ENCODE measurements at regions not wholly inside any gene's neighbourhood (a gene's known extent, or its start where the extent isn't known, plus 50 kb on each side); places are given as distances from the start of the nearest gene placed in this dataset.

DNA sequence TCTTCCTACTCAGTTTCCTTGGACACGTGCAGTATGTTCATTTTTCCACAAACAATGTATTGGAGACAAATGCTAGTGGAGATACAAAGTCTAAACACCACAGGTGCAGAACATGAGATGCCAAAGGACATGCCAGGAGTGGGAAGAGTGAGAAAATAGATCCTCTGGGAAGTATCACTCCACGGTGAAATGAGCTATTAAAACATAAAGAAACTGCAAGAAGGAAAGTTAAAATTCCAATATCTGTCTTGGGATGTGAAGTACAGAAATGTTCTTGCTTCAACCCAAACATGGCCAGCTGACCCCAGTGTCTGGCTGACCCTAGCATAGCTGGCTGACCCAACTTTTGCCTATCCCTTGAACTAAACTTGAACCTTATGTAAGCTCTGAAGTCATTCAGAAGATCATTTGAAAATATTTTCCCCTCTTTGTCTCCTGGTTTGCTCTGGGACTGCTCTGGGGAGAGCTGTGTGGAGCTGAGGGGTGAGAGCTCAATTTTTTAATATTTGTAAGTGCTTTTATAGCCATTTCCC lies 59.5 kb downstream of the FZD1 start:
- Histone ChIP-seq H3K4me3 (no peak overlapping the region), H3K27ac (no peak overlapping the region), H3K9ac (ENCODE audit: insufficient read length) (no peak overlapping the region), H3K36me3 (ENCODE audit: insufficient read depth, low read length) (no peaks in the 10 kb centered on the region), H3K9me3 (ENCODE audit: low read depth, low read length) (no peaks in the 10 kb centered on the region)
- no peak for DNase-seq (ENCODE audit: low read depth, low spot score)
- TF ChIP-seq FOXP2 (optimal IDR thresholded peaks at IDR 0.05; ENCODE audit: control extremely low read depth, extremely low read length, insufficient read depth) = no peak
- TF ChIP-seq POLR2AphosphoS5 (IDR thresholded peaks at IDR 0.05; ENCODE audit: borderline replicate concordance, low read depth, low read length) = no peak
- no peak for TF ChIP-seq EZH2 (IDR thresholded peaks at IDR 0.05)

DNA sequence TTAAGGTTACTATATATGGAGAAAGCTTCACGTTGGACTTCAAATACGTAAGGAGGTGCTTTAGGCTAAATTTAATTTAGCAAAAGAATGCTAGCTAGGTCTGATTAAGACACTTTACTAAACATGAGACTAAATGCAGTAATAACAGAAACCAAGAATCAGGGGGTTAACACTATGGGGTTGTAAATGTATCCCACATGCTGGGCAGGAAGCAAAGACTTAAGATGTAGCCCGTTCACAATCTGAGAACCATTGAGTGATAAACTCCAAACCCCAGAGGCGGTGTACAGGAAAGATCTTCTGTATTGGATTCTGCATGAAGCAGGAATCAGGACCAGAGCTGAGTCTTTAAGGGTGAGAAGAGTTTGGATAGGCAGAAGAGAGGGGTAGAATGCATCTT lies 60.4 kb downstream of the FZD1 start:
- Histone ChIP-seq H3K9me3 (ENCODE audit: low read depth, low read length) (no peaks in the 10 kb centered on the region), H3K4me3 (peak overlapping the region; percentile 38), H3K9ac (ENCODE audit: insufficient read length) (no peak overlapping the region), H3K27ac (no peak overlapping the region), H3K36me3 (ENCODE audit: insufficient read depth, low read length) (no peaks in the 10 kb centered on the region)
- TF ChIP-seq FOXP2 (optimal IDR thresholded peaks at IDR 0.05; ENCODE audit: control extremely low read depth, extremely low read length, insufficient read depth) = no peak
- TF ChIP-seq POLR2AphosphoS5 (IDR thresholded peaks at IDR 0.05; ENCODE audit: borderline replicate concordance, low read depth, low read length) = peak; percentile 24; the same call in 1 of the 2 replicates
- TF ChIP-seq EZH2 (IDR thresholded peaks at IDR 0.05) = no peak
- DNase-seq (ENCODE audit: low read depth, low spot score) = peak; percentile 72

DNA sequence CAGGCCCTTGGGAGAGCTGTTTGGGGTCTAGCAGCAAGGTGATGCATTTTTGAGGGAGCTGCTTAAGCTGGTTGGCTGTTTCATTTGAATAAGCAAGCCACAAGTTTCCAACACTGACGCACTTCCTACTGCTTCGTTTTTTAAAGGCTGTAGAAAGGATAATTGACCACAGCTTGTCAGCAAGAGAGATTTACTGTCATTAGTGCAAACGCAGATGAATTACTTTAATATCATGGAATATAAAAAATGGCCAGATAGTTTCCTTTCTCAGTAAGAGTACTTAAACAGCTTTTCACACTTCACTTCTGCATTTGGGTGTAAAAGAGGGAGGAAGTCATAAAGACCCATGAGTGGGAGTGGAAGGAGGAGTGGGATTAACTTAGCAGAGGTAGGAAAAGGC lies 61.5 kb downstream of the FZD1 start:
- Histone ChIP-seq H3K9me3 (ENCODE audit: low read depth, low read length) (no peaks in the 10 kb centered on the region), H3K9ac (ENCODE audit: insufficient read length) (no peak overlapping the region), H3K27ac (no peak overlapping the region), H3K36me3 (ENCODE audit: insufficient read depth, low read length) (no peaks in the 10 kb centered on the region), H3K4me3 (peak overlapping the region; percentile 38)
- DNase-seq (ENCODE audit: low read depth, low spot score) = peak; percentile 94
- TF ChIP-seq EZH2 (IDR thresholded peaks at IDR 0.05) = no peak
- peak; percentile 91 for TF ChIP-seq FOXP2 (optimal IDR thresholded peaks at IDR 0.05; ENCODE audit: control extremely low read depth, extremely low read length, insufficient read depth)
- TF ChIP-seq POLR2AphosphoS5 (IDR thresholded peaks at IDR 0.05; ENCODE audit: borderline replicate concordance, low read depth, low read length) = peak; percentile 87; the same call in 1 of the 2 replicates

DNA sequence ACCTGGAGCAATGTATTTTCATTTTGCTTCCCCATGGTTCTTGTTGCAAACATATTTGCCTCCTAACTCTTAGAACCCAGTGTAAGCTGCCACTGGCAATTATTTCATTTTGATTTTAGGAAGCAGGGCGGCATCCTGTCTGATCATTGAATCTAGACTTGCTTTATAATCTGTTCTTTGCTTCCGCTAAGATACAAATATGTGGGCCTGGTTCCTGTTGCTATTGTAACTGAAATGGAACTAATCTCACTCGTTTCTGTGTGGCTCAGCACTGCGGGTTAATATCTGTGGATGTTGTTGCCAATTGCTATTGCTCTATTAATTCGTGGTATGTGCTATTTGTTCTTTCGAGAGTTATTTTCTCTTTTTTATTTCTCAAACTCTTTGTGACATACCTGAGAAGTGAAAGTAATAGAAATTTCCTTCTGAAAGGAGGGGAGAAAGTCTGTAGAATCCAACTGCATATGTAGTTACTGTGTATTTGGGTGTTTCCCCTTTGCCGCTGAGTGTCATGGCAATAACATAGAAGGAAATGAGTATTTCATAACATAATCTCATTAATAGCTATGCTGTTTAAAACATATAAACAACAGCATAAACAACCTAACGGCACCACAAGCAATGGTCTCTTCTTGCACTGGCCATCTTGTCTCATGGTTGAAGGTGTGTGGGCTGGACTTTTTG lies 62.4 kb downstream of the FZD1 start:
- Histone ChIP-seq H3K4me3 (peak overlapping the region; percentile 38; the same call in 1 of the 2 replicates), H3K9me3 (ENCODE audit: low read depth, low read length) (no peaks in the 10 kb centered on the region), H3K36me3 (ENCODE audit: insufficient read depth, low read length) (no peaks in the 10 kb centered on the region), H3K9ac (ENCODE audit: insufficient read length) (no peak overlapping the region), H3K27ac (no peak overlapping the region)
- no peak for TF ChIP-seq FOXP2 (optimal IDR thresholded peaks at IDR 0.05; ENCODE audit: control extremely low read depth, extremely low read length, insufficient read depth)
- TF ChIP-seq POLR2AphosphoS5 (IDR thresholded peaks at IDR 0.05; ENCODE audit: borderline replicate concordance, low read depth, low read length) = no peak
- no peak for TF ChIP-seq EZH2 (IDR thresholded peaks at IDR 0.05)
- DNase-seq (ENCODE audit: low read depth, low spot score) = peak; percentile 16

DNA sequence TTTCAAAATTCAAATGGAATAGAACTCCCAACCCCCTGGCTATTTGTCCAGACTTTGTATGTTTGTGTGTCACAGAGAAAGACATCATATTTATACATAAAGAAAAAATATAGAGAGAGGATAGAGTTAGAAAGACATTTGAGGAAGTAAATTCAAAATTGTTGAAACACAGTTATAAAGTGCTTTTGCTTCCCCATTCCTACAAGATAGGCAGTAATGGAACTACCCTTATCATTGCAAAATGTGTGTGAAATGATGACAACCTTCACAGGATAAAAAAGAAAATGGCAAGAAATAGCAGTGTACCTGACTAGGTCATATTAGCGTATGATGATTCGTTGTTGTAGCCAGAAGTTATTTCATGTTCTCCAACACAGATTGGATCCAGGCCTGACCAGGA lies 63.1 kb downstream of the FZD1 start:
- H3K9ac ChIP-seq (ENCODE audit: insufficient read length) = no peak overlapping the region
- no peak overlapping the region for H3K4me3 ChIP-seq
- DNase-seq (ENCODE audit: low read depth, low spot score) = no peak

DNA sequence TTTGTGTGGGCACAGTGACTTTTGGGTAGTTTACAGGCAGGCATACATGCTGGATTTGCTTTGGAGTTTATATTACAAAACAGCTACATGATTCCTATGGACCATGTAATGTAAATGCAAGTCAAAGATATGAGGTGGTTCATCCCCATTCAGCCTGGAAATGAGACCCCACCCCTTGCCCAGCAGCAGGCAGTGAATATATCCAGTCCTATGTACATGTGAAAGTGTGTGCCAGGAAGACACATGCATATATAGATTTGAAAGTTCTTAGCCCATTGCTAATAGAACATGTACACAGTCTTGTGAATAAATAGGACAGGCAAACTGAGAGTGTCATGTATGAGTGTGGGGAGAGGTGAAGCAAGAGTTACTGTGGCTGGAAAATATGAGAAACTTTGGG lies 65.3 kb downstream of the FZD1 start:
- no peak for DNase-seq (ENCODE audit: low read depth, low spot score)
- no peaks in the 10 kb centered on the region for H3K36me3 ChIP-seq (ENCODE audit: insufficient read depth, low read length)
- TF ChIP-seq EZH2 (IDR thresholded peaks at IDR 0.05) (no peak), POLR2AphosphoS5 (IDR thresholded peaks at IDR 0.05; ENCODE audit: borderline replicate concordance, low read depth, low read length) (no peak), FOXP2 (optimal IDR thresholded peaks at IDR 0.05; ENCODE audit: control extremely low read depth, extremely low read length, insufficient read depth) (no peak)
- no peak overlapping the region for H3K27ac ChIP-seq
- H3K4me3 ChIP-seq = no peak overlapping the region
- H3K9ac ChIP-seq (ENCODE audit: insufficient read length) = no peak overlapping the region
- H3K9me3 ChIP-seq (ENCODE audit: low read depth, low read length) = no peaks in the 10 kb centered on the region

More for the DNA sequence above, 63.1 kb downstream of the FZD1 start:
- Histone ChIP-seq H3K27ac (no peak overlapping the region), H3K36me3 (ENCODE audit: insufficient read depth, low read length) (no peaks in the 10 kb centered on the region), H3K9me3 (ENCODE audit: low read depth, low read length) (no peaks in the 10 kb centered on the region)
- TF ChIP-seq POLR2AphosphoS5 (IDR thresholded peaks at IDR 0.05; ENCODE audit: borderline replicate concordance, low read depth, low read length) (no peak), EZH2 (IDR thresholded peaks at IDR 0.05) (no peak), FOXP2 (optimal IDR thresholded peaks at IDR 0.05; ENCODE audit: control extremely low read depth, extremely low read length, insufficient read depth) (no peak)

DNA sequence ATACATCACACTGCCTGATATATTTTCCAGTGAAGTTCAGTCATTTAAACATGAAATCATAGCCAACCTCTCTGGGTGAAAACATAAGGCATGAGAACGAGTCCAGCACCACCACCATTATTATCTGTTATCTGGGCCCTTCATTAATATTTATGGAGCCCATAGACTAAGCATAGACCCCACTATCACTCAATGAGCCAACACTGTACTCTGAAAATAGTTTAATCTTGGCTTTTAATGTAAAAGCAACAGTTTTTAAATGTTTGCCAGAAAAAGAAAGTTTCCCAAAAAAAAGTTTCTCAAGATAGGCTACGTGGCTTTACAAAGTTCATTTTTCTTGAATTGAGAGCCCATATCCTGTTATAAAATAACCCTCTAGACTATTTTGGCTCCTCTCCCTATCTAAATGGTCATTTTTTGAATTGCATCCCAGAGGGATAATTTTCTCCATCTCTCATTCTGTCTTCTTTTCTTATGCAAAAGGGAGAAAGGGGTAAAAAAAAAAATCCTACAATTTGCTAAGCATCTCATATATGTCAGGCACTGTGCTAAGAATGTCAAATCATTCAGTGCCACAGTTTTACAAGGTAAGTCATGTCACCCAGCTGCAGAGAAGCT lies 66.1 kb downstream of the FZD1 start:
- Histone ChIP-seq H3K4me3 (no peak overlapping the region), H3K27ac (no peak overlapping the region), H3K9ac (ENCODE audit: insufficient read length) (no peak overlapping the region), H3K9me3 (ENCODE audit: low read depth, low read length) (no peaks in the 10 kb centered on the region), H3K36me3 (ENCODE audit: insufficient read depth, low read length) (no peaks in the 10 kb centered on the region)
- no peak for DNase-seq (ENCODE audit: low read depth, low spot score)
- no peak for TF ChIP-seq EZH2 (IDR thresholded peaks at IDR 0.05)
- TF ChIP-seq FOXP2 (optimal IDR thresholded peaks at IDR 0.05; ENCODE audit: control extremely low read depth, extremely low read length, insufficient read depth) = no peak
- TF ChIP-seq POLR2AphosphoS5 (IDR thresholded peaks at IDR 0.05; ENCODE audit: borderline replicate concordance, low read depth, low read length) = no peak

DNA sequence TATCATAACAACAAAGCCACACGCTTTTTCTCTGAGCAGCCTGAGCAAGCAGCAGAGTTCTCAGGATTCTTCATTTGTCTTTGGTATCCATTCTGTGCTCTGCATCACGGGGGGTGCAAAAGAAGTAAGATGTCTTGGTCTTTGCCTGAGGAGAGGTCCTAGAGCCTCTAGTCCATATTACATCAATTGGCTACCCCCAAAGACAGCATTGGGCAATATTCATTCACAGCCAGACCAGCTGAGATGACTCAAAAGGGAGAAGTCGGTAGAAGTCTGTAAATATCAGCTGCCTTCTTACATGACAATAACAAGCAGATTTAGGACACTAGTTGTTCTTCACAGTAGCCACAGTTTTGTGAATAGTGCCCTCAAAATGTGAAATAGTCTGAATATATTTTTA lies 66.6 kb downstream of the FZD1 start:
- H3K4me3 ChIP-seq = no peak overlapping the region
- no peaks in the 10 kb centered on the region for H3K9me3 ChIP-seq (ENCODE audit: low read depth, low read length)
- no peaks in the 10 kb centered on the region for H3K36me3 ChIP-seq (ENCODE audit: insufficient read depth, low read length)
- DNase-seq (ENCODE audit: low read depth, low spot score) = no peak
- TF ChIP-seq FOXP2 (optimal IDR thresholded peaks at IDR 0.05; ENCODE audit: control extremely low read depth, extremely low read length, insufficient read depth) (no peak), POLR2AphosphoS5 (IDR thresholded peaks at IDR 0.05; ENCODE audit: borderline replicate concordance, low read depth, low read length) (no peak), EZH2 (IDR thresholded peaks at IDR 0.05) (no peak)
- H3K27ac ChIP-seq = no peak overlapping the region
- no peak overlapping the region for H3K9ac ChIP-seq (ENCODE audit: insufficient read length)

Measured in SK-N-MC (cell line).